Ectodermal cell (in vitro differentiated cells): ENCODE measurements at regions not wholly inside any gene's neighbourhood (a gene's known extent, or its start where the extent isn't known, plus 50 kb on each side); places are given as distances from the start of the nearest gene placed in this dataset.
"Not testable (repeated sequence)": the region's sequence is repeated elsewhere in the genome, so short reads cannot be mapped to it uniquely, and the experiment has no call there.

Source experiments
- H3K27ac ChIP-seq: 2 replicates; pipeline ENCODE4 v1.7.0; 2013; ENCODE audit warnings: mild to moderate bottlenecking, low read depth, low read length; ENCODE audit not compliant: insufficient read depth, poor library complexity, severe bottlenecking
- H3K27me3 ChIP-seq: 2 replicates; pipeline ENCODE4 v1.7.0; 2013; ENCODE audit warnings: mild to moderate bottlenecking, low read length; ENCODE audit not compliant: insufficient read depth, control insufficient read depth, poor library complexity, severe bottlenecking
- H3K36me3 ChIP-seq: one replicate; pipeline ENCODE4 v1.7.0; 2013; ENCODE audit warnings: low read length; ENCODE audit not compliant: control insufficient read depth, insufficient read depth
- H3K4me1 ChIP-seq: one replicate; pipeline ENCODE4 v1.7.0; 2013; ENCODE audit warnings: low read length; ENCODE audit not compliant: control insufficient read depth, insufficient read depth
- H3K4me3 ChIP-seq: 2 replicates; pipeline ENCODE4 v1.7.0; 2013; ENCODE audit warnings: low read depth, low read length, control low read depth; ENCODE audit not compliant: insufficient read depth
- H3K9me3 ChIP-seq: 2 replicates; pipeline ENCODE4 v1.7.0; 2013; ENCODE audit warnings: mild to moderate bottlenecking, low read length, moderate library complexity; ENCODE audit not compliant: control insufficient read depth
- WGBS, 2 experiments: methylation state at CpG; one replicate each; pipeline ENCODE4 v1.1.7; 2013; ENCODE audit warnings: missing lambda C conversion rate in 2 of 2; 5-methylcytosine and 5-hydroxymethylcytosine counted together

DNA sequence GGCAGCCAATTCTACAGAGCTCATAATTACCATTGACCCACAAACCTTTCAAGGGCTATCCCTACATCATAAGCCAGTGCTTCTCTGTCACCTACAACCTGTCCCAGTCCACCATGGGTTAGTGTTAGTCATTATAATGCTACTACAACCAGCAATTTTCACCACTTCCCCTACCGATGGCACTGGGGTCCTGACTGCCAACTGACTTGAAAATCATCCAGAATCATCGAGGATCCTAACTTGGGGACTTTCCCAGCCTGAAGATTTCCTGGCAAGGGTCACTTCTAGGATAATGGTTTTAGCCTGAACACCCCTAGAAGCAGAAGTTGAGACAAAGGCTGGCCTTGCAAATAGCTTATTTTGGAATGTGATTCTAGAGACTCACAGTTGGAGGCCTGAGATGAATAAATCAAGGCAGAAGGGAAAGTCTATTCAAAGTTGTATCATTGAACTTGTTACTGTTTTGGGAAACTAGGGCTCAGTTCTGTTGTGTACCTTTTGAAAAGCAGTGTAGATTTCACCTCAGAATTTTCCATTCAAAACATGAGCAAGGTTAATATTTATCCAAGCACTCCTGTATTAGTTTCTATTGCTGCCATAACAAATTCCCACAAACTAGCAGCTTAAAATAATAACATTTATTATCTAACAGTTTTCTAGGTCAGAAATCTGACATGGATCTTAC lies 633.0 kb downstream of the LRRC70 start:
- Histone ChIP-seq H3K27ac (no peak overlapping the region), H3K27me3 (no peaks in the 10 kb centered on the region), H3K36me3 (no peaks in the 10 kb centered on the region), H3K4me1 (peaks cover 5% of the 10 kb centered on the region), H3K9me3 (no peaks in the 10 kb centered on the region), H3K4me3 (no peak overlapping the region)
- WGBS, 2 experiments, result 66 to 81% methylated on average over 2 of the region's 2 CpGs

DNA sequence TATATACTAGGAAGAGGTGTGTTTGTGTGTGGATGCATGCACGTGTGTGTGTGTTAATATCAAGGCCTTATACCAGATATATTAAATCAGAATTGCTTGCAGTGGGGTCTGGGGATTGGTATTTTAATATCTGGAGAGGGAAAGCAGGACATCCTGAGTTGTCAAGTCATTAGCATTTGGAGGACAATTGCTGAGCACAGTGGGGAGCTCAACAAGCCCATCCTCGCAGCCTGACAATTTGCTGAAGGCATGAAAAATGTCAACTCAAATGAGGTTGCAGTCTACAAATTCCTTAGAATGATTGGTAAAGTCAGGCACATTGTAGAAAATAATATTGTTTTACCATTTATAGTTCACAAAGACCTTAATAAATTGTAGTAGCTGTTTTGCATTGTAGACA lies 627.4 kb downstream of the LRRC70 start:
- WGBS, 2 experiments, result 46 to 48% methylated on average over 2 of the region's 2 CpGs
- no peaks in the 10 kb centered on the region for H3K9me3 ChIP-seq
- no peaks in the 10 kb centered on the region for H3K27me3 ChIP-seq
- no peak overlapping the region for H3K27ac ChIP-seq
- no peaks in the 10 kb centered on the region for H3K36me3 ChIP-seq
- H3K4me3 ChIP-seq, result no peak overlapping the region
- H3K4me1 ChIP-seq, result peaks cover 10% of the 10 kb centered on the region

DNA sequence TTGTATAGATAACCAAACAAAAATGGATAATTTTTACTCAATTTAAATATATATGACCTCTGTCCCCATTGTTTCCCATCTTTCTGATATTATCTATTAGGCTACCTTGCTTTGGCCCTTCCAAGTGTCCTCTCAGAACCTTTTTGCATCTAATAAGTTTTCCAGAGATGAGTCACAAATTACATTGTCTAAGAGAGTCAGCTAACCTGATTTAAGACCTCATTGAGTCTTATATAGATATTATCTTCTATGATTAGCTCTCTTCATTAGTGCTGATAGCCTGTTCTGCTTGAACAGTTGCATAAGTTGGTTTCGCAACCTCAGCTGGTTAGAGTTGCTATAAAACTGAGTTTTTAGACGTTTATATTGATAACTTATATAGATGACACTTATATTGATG lies 623.1 kb downstream of the LRRC70 start:
- H3K36me3 ChIP-seq, result no peaks in the 10 kb centered on the region
- H3K4me1 ChIP-seq, result peaks cover 7% of the 10 kb centered on the region
- H3K27me3 ChIP-seq, result no peaks in the 10 kb centered on the region
- WGBS, 2 experiments, result 100% methylated on average over 1 of the region's 2 CpGs; no CpG with 5 or more reads in 1 of the 2 experiments
- no peak overlapping the region for H3K27ac ChIP-seq
- no peaks in the 10 kb centered on the region for H3K9me3 ChIP-seq
- no peak overlapping the region for H3K4me3 ChIP-seq

DNA sequence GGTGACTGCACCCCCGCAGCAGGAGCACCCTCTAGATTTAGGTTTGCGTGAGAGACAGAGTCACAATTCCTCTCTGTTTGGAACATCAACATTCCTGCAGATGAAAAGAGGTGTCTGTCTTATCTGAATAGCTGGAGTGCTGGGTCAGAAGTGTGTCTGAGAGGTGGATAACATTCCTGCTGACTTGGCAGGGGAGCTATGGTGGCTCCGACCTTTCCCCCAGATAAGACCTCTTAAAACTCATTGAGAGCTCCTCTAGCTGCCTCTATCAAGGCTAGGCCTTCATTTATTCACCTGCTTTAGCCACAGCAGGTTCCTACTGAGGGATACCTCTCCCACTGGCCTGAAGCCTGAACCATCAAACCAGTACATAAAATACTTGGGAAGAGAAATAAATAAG lies 615.5 kb downstream of the LRRC70 start:
- 89 to 96% methylated on average over 3 of the region's 3 CpGs for WGBS, 2 experiments
- peaks cover 3% of the 10 kb centered on the region for H3K4me1 ChIP-seq
- H3K4me3 ChIP-seq, result no peak overlapping the region
- H3K27ac ChIP-seq, result no peak overlapping the region
- no peaks in the 10 kb centered on the region for H3K36me3 ChIP-seq
- no peaks in the 10 kb centered on the region for H3K9me3 ChIP-seq
- no peaks in the 10 kb centered on the region for H3K27me3 ChIP-seq

DNA sequence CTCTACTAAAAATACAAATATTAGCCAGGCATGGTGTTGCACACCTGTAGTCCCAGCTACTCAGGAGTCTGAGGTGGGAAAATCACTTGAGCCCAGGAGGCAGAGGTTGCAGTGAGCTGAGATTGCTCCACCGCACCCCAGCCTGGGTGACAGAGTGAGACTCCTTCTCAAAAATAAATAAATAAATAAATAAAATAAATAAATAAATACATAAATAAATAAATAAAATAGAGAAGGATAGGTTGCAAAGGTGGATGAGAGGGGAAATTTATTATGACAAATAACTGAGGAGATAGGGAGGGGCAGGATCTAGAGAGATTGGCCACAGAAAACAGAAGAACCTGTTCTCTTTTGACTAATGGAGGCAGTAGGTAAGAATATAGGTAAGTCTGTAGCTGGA lies 601.6 kb downstream of the LRRC70 start:
- not testable (repeated sequence) for H3K27me3 ChIP-seq, H3K4me3 ChIP-seq, H3K4me1 ChIP-seq, H3K27ac ChIP-seq, H3K9me3 ChIP-seq, H3K36me3 ChIP-seq
- WGBS, 2 experiments, result no CpG with 5 or more reads among the region's 1 CpG

DNA sequence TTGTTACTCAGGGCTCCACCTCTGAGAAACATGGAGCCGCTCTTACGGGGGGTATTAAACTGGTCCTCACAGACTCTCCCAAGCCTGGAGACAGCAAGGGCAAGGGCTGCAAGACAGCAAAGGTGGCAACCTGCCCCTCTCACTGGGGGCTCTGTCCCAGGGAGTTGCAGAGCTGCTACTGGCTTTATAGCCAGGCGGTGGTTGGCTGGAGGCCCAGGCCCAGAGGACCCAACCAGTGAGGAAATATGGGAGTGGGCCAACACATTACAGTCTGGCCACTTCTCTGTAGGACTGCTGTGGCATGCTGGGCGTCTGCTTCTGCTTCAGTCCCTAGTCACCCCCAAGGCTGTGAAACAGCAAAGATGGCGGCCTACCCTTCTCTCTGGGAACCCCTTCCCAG lies 597.2 kb downstream of the LRRC70 start:
- no peak overlapping the region for H3K27ac ChIP-seq
- 96 to 98% methylated on average over 5 of the region's 5 CpGs for WGBS, 2 experiments
- H3K4me1 ChIP-seq, result peaks cover 3% of the 10 kb centered on the region
- H3K9me3 ChIP-seq, result no peaks in the 10 kb centered on the region
- no peaks in the 10 kb centered on the region for H3K27me3 ChIP-seq
- H3K4me3 ChIP-seq, result no peak overlapping the region
- H3K36me3 ChIP-seq, result no peaks in the 10 kb centered on the region

DNA sequence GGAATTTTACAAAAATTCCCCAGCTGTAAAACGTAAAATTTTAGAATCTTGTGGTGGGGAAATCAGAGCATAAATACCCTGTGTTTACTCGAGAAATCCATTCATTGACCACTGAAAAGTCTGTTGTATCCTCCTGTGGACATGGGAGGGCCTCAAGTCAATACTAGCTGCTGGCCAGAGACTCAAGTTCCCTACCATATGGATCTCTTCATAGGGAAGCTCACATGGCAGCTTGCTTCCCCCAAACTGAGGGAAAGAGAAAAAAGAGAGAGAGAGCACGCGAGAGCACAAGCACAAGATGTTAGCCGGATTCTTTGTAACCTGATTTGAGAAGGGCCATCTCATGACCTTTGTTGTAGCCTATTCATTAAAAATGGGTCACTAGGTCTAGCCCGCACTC lies 591.9 kb downstream of the LRRC70 start:
- H3K4me1 ChIP-seq, result no peaks in the 10 kb centered on the region
- H3K4me3 ChIP-seq, result no peak overlapping the region
- no peaks in the 10 kb centered on the region for H3K27me3 ChIP-seq
- 87 to 91% methylated on average over 6 of the region's 6 CpGs for WGBS, 2 experiments
- no peaks in the 10 kb centered on the region for H3K9me3 ChIP-seq
- no peak overlapping the region for H3K27ac ChIP-seq
- no peaks in the 10 kb centered on the region for H3K36me3 ChIP-seq

DNA sequence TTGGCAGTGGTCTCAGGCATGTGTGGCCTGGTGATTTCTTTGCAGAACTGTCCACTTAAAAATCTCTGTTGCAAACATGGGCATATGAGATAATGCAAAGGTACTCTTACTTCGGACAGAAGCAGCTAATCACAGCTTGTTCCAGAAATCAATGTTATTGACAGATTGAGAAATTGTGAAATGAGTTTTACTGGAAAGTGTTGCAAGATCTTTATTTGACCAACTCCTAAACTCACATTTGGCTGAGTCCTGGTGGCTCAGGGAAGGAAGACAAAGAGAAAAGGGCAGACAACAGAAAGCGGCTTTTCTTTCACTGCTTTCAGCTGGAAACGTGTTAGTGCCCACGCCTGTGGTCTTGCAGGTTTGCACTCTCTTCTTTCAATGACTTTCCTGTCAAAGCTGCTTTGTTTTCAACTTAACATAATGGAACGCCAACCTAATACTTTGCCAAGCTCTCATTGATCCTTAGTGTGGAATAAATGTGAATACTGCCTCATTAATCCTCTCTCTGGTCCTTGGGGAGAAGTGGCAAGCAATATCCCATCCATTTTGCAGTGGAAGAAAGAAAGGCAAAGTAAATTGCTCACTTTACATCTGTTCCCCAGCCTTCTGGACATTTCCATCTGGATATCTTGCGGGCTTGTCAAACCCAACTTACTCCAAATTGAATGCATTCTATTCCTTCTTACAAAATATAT lies 586.4 kb downstream of the LRRC70 start:
- H3K4me3 ChIP-seq, result no peak overlapping the region
- no peaks in the 10 kb centered on the region for H3K9me3 ChIP-seq
- no peaks in the 10 kb centered on the region for H3K4me1 ChIP-seq
- no peaks in the 10 kb centered on the region for H3K36me3 ChIP-seq
- 64 to 68% methylated on average over 6 of the region's 6 CpGs for WGBS, 2 experiments
- no peak overlapping the region for H3K27ac ChIP-seq
- no peaks in the 10 kb centered on the region for H3K27me3 ChIP-seq

DNA sequence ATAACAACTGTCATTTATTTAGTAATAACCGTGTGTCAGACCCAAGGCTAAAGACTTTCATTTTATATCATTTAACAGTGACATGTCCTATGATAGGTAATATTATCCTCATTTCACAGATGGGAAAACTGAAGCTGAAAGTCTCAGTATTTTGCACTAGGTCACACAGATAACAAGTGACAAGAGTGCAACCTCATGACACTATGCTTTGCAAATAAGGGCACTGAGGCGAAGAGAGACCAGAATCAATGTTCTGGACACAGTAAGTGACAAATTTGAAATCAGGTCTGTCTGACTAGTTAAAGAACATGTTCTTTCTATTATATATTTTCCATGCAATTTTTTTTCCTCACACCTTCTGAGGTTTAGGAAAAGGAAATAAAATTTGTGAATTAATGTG lies 585.7 kb downstream of the LRRC70 start:
- no peak overlapping the region for H3K4me3 ChIP-seq
- 100% methylated on average over 1 to 2 of the region's 2 CpGs for WGBS, 2 experiments
- no peaks in the 10 kb centered on the region for H3K27me3 ChIP-seq
- H3K9me3 ChIP-seq, result no peaks in the 10 kb centered on the region
- H3K27ac ChIP-seq, result no peak overlapping the region
- no peaks in the 10 kb centered on the region for H3K4me1 ChIP-seq
- no peaks in the 10 kb centered on the region for H3K36me3 ChIP-seq

DNA sequence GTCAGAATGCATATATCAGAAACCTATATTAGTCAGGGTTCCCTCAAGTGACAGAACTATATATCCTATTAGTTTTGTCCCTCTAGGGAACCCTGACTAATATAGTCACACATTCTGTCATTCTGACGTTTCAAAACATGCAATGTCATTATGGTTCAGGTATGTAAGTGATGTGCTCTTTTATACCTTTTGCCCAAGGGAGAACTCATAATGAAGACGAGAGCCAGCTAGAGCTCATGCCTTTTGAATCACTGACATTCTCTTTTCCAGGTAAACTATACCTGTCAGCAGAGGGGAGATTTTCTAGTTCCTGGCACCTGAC lies 576.7 kb downstream of the LRRC70 start:
- H3K4me3 ChIP-seq, result no peak overlapping the region
- H3K9me3 ChIP-seq, result no peaks in the 10 kb centered on the region
- 95 to 96% methylated on average over 2 of the region's 2 CpGs for WGBS, 2 experiments
- no peaks in the 10 kb centered on the region for H3K4me1 ChIP-seq
- H3K27me3 ChIP-seq, result no peaks in the 10 kb centered on the region
- H3K36me3 ChIP-seq, result no peaks in the 10 kb centered on the region
- no peak overlapping the region for H3K27ac ChIP-seq
